Keratinocyte (primary cell): ENCODE measurements at regions not wholly inside any gene's neighbourhood (a gene's known extent, or its start where the extent isn't known, plus 50 kb on each side); places are given as distances from the start of the nearest gene placed in this dataset.

ENCODE experiments used
- CTCF ChIP-seq, 3 experiments: IDR thresholded peaks in 1 of 3; conservative IDR thresholded peaks in 1 of 3; optimal IDR thresholded peaks in 1 of 3; 2 replicates in 2 of 3; 3 replicates in 1 of 3; pipeline versions ENCODE3 to v1.5.1; 2011; ENCODE audit warnings: low read length in 3 of 3, mild to moderate bottlenecking in 3 of 3, moderate library complexity in 2 of 3, control low read depth in 1 of 3, inconsistent platforms in 1 of 3; ENCODE audit not compliant: insufficient read depth in 2 of 3; ENCODE audit errors: extremely low read depth in 1 of 3
- EZH2 ChIP-seq: IDR thresholded peaks from one replicate; pipeline ENCODE4 v1.6.1; 2012; ENCODE audit warnings: inconsistent platforms, mild to moderate bottlenecking, low read length, moderate library complexity

- TF ChIP-seq CTCF (optimal IDR thresholded peaks at IDR 0.05 in 1 of 3, IDR thresholded peaks at IDR 0.05 in 1 of 3, conservative IDR thresholded peaks at IDR 0.05 in 1 of 3; ENCODE audit: extremely low read depth in 1 of 3, insufficient read depth in 2 of 3, low read length in 3 of 3) (no peak), EZH2 (no peak)
Measured at GRCh38 chr21:35581640-35582039, 478.7 kb downstream of the SETD4 start.
